NCI-H510A (cell line): ENCODE measurements at regions not wholly inside any gene's neighbourhood (a gene's known extent, or its start where the extent isn't known, plus 50 kb on each side); places are given as distances from the start of the nearest gene placed in this dataset.
"Not testable (repeated sequence)": the region's sequence is repeated elsewhere in the genome, so short reads cannot be mapped to it uniquely, and the experiment has no call there.

Experiments used
- DNase-seq: peaks from one replicate; lab custom pipeline; 2025; lab: John Stamatoyannopoulos, UW

GRCh38 chr13:76659074-76659473 lies 227.1 kb downstream of the KCTD12 start:
- DNase-seq = not testable (repeated sequence)

- DNase-seq = no peak
Measured at GRCh38 chr13:76656500-76656899, 229.7 kb downstream of the KCTD12 start.

- DNase-seq = no peak
Measured at GRCh38 chr13:76656056-76656455, 230.1 kb downstream of the KCTD12 start.

GRCh38 chr13:76654263-76654662 lies 231.9 kb downstream of the KCTD12 start:
- DNase-seq = no peak

- DNase-seq = no peak
Measured at GRCh38 chr13:76651286-76651685, 234.9 kb downstream of the KCTD12 start.

GRCh38 chr13:76647550-76647949 lies 238.7 kb downstream of the KCTD12 start:
- DNase-seq = no peak

GRCh38 chr13:76646946-76647345 lies 239.3 kb downstream of the KCTD12 start:
- DNase-seq = no peak

- DNase-seq = no peak
Measured at GRCh38 chr13:76645632-76646031, 240.6 kb downstream of the KCTD12 start.

GRCh38 chr13:76644906-76645305 lies 241.3 kb downstream of the KCTD12 start:
- no peak for DNase-seq

GRCh38 chr13:76643596-76643995 lies 242.6 kb downstream of the KCTD12 start:
- DNase-seq = no peak

GRCh38 chr13:76641056-76641455 lies 245.1 kb downstream of the KCTD12 start:
- DNase-seq = no peak

GRCh38 chr13:76638882-76639281 lies 247.3 kb downstream of the KCTD12 start:
- DNase-seq = no peak

GRCh38 chr13:76638181-76638580 lies 248.0 kb downstream of the KCTD12 start:
- no peak for DNase-seq

GRCh38 chr13:76637641-76638141 lies 248.5 kb downstream of the KCTD12 start:
- no peak for DNase-seq

- no peak for DNase-seq
Measured at GRCh38 chr13:76636829-76637228, 249.4 kb downstream of the KCTD12 start.

- DNase-seq = no peak
Measured at GRCh38 chr13:76635232-76636230, 250.7 kb downstream of the KCTD12 start.

GRCh38 chr13:76634431-76635191 lies 251.6 kb downstream of the KCTD12 start:
- DNase-seq = no peak

- DNase-seq = no peak
Measured at GRCh38 chr13:76632401-76633044, 253.7 kb downstream of the KCTD12 start.

GRCh38 chr13:76630629-76631230 lies 255.5 kb downstream of the KCTD12 start:
- DNase-seq = no peak

GRCh38 chr13:76622315-76623040 lies 263.7 kb downstream of the KCTD12 start:
- DNase-seq = no peak

- DNase-seq = no peak
Measured at GRCh38 chr13:76621705-76622104, 264.5 kb downstream of the KCTD12 start.
